ENCODE measurements at regions not wholly inside any gene's neighbourhood (a gene's known extent, or its start where the extent isn't known, plus 50 kb on each side); places are given as distances from the start of the nearest gene placed in this dataset.
"Not testable (repeated sequence)": the region's sequence is repeated elsewhere in the genome, so short reads cannot be mapped to it uniquely, and the experiment has no call there.

DNA sequence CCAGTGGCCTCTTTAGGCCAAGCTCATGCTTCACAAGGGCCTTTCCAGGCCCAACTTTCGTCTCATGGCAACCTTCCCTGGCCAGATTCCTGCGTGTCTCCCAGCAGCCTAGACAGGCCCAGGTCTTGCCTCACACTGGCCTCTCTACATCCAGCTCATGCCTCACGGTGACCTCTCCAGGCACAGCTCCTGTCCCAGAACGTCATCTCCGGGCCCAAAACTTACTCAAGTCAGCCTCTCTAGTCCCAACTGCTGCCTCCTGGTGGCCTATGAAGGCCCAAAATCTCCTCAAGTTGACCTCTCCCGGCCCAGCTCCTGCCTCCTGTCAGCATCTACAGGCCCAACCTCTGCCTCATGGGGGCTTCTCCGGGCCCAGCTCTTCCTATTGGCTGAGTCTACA, 54.3 kb upstream of the METTL14 start:
- not testable (repeated sequence) for TF ChIP-seq CTCF (IDR thresholded peaks at IDR 0.05; ENCODE audit: borderline replicate concordance, extremely low read depth, low read length, poor library complexity, severe bottlenecking); EZH2 (IDR thresholded peaks at IDR 0.05; ENCODE audit: borderline replicate concordance, low read depth, low read length, severe bottlenecking)
